Lung (tissue), 11 donors: ENCODE measurements at regions not wholly inside any gene's neighbourhood (a gene's known extent, or its start where the extent isn't known, plus 50 kb on each side); places are given as distances from the start of the nearest gene placed in this dataset.

ENCODE experiments used
- ATAC-seq: fragments of 200-7000 bp; cut with Tn5 transposase; one replicate; pipeline ENCODE4 v1.9.1; 2020; ENCODE audit warnings: moderate number of reproducible peaks; ENCODE audit not compliant: insufficient read depth, low FRiP score
- DNase-seq, 3 donors: peaks; one replicate each; pipeline ENCODE4 v3.0.0-alpha.2; 2013 to 2017
- H3K27ac ChIP-seq, 2 donors: one replicate each; pipeline ENCODE4 v1.5.1; 2013; ENCODE audit warnings: mild to moderate bottlenecking in 2 of 2, moderate library complexity in 2 of 2, control low read depth in 1 of 2, inconsistent platforms in 1 of 2, low read depth in 1 of 2, low read length in 1 of 2
- H3K27me3 ChIP-seq, 3 donors: one replicate each; pipeline ENCODE4 v1.5.1; 2013; ENCODE audit warnings: low read length in 2 of 3; ENCODE audit not compliant: control insufficient read depth in 3 of 3, insufficient read depth in 3 of 3
- H3K36me3 ChIP-seq, 4 donors: one replicate each; pipeline ENCODE4 v1.5.1; 2013; ENCODE audit warnings: low read length in 4 of 4, mild to moderate bottlenecking in 1 of 4, moderate library complexity in 1 of 4; ENCODE audit not compliant: control insufficient read depth in 4 of 4, insufficient read depth in 4 of 4
- H3K4me1 ChIP-seq, 5 donors: one replicate each; pipeline ENCODE4 v1.5.1; 2013; ENCODE audit warnings: low read length in 5 of 5, mild to moderate bottlenecking in 2 of 5, moderate library complexity in 1 of 5; ENCODE audit not compliant: control insufficient read depth in 5 of 5, insufficient read depth in 5 of 5
- H3K4me3 ChIP-seq: one replicate; pipeline ENCODE4 v1.5.1; 2013; ENCODE audit warnings: mild to moderate bottlenecking, control low read depth, moderate library complexity
- H3K9ac ChIP-seq, 2 donors: one replicate each; pipeline ENCODE4 v1.5.1; 2013; ENCODE audit warnings: low read length in 2 of 2, control low read depth in 1 of 2; ENCODE audit not compliant: insufficient read depth in 1 of 2
- H3K9me3 ChIP-seq, 4 donors: one replicate each; pipeline ENCODE4 v1.5.1; 2013; ENCODE audit warnings: low read length in 3 of 4, mild to moderate bottlenecking in 1 of 4, moderate library complexity in 1 of 4; ENCODE audit not compliant: control insufficient read depth in 4 of 4, insufficient read depth in 3 of 4
- WGBS, 2 donors: extraction: QIAGEN DNeasy Blood & Tissue Kit; methylation state at CpG; one replicate each; pipeline ENCODE4 v1.1.7; 2013; 5-methylcytosine and 5-hydroxymethylcytosine counted together
- TF ChIP-seq, protein P1 (sequence below): IDR thresholded peaks from 2 replicates; pipeline ENCODE4 v1.5.1; 2012; ENCODE audit warnings: mild to moderate bottlenecking; ENCODE audit errors: control extremely low read depth, extremely low read depth
- donor health status: control.
- donor health status: control.
- donor health status: Bipolar disorder and iron deficiency.
- donor health status: healthy.
- donor health status: DM: yes; HTN: yes; CAD: no.

DNA sequence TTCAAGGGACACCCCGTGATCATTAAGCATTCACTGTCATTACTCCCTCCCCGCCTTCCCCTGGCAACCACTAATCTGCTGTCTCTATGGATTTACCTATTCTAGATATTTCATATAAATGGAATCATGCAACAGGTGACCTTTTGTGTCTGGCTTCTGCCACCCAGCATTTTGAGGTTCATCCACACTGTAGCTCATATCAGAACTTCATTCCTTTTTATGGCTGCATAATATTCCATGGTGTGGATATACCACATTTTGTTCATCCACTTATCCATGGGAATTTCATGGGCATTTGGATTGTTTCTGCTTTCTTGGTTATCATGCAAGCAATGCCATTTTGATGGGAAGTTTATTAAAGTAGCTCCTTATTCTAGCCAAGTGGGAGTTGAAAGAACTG is 184.2 kb upstream of the VASH1 start:
- DNase-seq: no peak
- 97 to 98% methylated on average over 2 of the region's 2 CpGs for WGBS, 2 donors
- Histone ChIP-seq H3K4me1 (peaks cover 0 to 3% (median 0%) of the 10 kb centered on the region in 5 donors), H3K9ac (no peak overlapping the region), H3K9me3 (peaks cover 0 to 3% (median 0%) of the 10 kb centered on the region in 4 donors), H3K4me3 (no peak overlapping the region), H3K27me3 (no peaks in the 10 kb centered on the region), H3K27ac (no peak overlapping the region), H3K36me3 (no peaks in the 10 kb centered on the region)
- no peak for ATAC-seq
- TF ChIP-seq, protein P1, sequence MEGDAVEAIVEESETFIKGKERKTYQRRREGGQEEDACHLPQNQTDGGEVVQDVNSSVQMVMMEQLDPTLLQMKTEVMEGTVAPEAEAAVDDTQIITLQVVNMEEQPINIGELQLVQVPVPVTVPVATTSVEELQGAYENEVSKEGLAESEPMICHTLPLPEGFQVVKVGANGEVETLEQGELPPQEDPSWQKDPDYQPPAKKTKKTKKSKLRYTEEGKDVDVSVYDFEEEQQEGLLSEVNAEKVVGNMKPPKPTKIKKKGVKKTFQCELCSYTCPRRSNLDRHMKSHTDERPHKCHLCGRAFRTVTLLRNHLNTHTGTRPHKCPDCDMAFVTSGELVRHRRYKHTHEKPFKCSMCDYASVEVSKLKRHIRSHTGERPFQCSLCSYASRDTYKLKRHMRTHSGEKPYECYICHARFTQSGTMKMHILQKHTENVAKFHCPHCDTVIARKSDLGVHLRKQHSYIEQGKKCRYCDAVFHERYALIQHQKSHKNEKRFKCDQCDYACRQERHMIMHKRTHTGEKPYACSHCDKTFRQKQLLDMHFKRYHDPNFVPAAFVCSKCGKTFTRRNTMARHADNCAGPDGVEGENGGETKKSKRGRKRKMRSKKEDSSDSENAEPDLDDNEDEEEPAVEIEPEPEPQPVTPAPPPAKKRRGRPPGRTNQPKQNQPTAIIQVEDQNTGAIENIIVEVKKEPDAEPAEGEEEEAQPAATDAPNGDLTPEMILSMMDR: no peak

- Histone ChIP-seq H3K9me3 (peaks cover 0 to 3% (median 0%) of the 10 kb centered on the region in 4 donors), H3K36me3 (no peaks in the 10 kb centered on the region), H3K4me3 (no peak overlapping the region), H3K27ac (no peak overlapping the region), H3K9ac (no peak overlapping the region), H3K4me1 (peaks cover 0 to 3% (median 0%) of the 10 kb centered on the region in 5 donors), H3K27me3 (no peaks in the 10 kb centered on the region)
- ATAC-seq (no peak), DNase-seq (no peak)
- TF ChIP-seq, protein P1: no peak
- WGBS, 2 donors: 90 to 98% methylated on average over 3 of the region's 3 CpGs
These were observed 183.4 kb upstream of the VASH1 start for GRCh38 chr14:76577837-76578236.

- H3K36me3 ChIP-seq: no peaks in the 10 kb centered on the region
- no peaks in the 10 kb centered on the region for H3K27me3 ChIP-seq
- H3K4me1 ChIP-seq: peaks cover 0 to 7% (median 0%) of the 10 kb centered on the region in 5 donors
- DNase-seq (no peak), ATAC-seq (no peak)
- peaks cover 0 to 3% (median 0%) of the 10 kb centered on the region in 4 donors for H3K9me3 ChIP-seq
- no peak overlapping the region for H3K9ac ChIP-seq
- H3K4me3 ChIP-seq: no peak overlapping the region
- 70 to 81% methylated on average over 2 of the region's 2 CpGs for whole genome bisulfite sequencing, 2 donors
- no peak overlapping the region for H3K27ac ChIP-seq
- TF ChIP-seq, protein P1: no peak
These were observed 180.9 kb upstream of the VASH1 start for GRCh38 chr14:76580399-76580798.

DNA sequence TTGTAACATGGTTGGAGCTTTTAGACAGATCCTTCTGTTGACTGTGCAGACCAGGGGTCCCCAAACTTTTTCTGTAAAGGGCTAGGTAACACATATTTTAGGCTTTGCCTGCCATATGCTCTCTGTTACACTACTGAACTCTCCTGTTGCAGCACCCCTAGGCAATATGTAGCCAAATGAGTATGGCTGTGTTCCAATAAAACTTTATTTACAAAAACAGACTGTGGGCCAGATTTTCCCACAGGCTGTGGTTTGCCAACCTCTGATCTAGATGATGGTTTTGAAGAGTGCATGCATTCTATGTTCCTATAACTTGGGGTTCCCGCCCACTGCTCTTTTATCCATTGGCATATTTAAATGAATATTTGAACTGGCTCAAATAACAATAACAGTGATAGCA is 180.3 kb upstream of the VASH1 start:
- WGBS, 2 donors: 93 to 94% methylated on average over 1 of the region's 1 CpG
- TF ChIP-seq, protein P1: no peak

More for the DNA sequence above, 180.3 kb upstream of the VASH1 start:
- H3K36me3 ChIP-seq: no peaks in the 10 kb centered on the region
- H3K4me1 ChIP-seq: peaks cover 0 to 7% (median 0%) of the 10 kb centered on the region in 5 donors
- H3K27me3 ChIP-seq: no peaks in the 10 kb centered on the region
- DNase-seq (no peak), ATAC-seq (no peak)
- peaks cover 0 to 3% (median 0%) of the 10 kb centered on the region in 4 donors for H3K9me3 ChIP-seq
- H3K9ac ChIP-seq: no peak overlapping the region
- H3K27ac ChIP-seq: no peak overlapping the region
- H3K4me3 ChIP-seq: no peak overlapping the region
